ENCODE measurements at regions not wholly inside any gene's neighbourhood (a gene's known extent, or its start where the extent isn't known, plus 50 kb on each side); places are given as distances from the start of the nearest gene placed in this dataset.
"Not testable (repeated sequence)": the region's sequence is repeated elsewhere in the genome, so short reads cannot be mapped to it uniquely, and the experiment has no call there.

DNA sequence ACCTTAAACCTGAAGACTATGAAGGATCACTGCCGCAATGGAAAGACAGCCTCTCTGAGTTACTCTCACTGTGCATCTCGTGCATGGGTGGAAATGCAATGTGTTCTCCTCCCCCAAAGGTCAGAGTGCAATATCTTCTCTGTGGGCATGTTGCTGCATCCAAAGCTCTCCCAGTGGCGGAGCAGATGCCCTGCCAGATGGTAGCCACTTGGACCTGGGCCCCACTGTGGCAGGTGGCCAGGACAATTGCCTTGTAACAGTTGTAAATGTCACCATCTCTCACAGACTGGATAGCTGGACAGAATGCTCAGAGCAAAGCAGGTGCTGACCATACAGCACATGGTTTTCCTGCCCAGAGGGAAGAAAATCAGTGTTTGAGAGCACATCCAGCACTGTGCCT is 542.0 kb downstream of the FAM181B start (continued):
- TF ChIP-seq POU6F1 (CRISPR knock-in tag; IDR thresholded peaks at IDR 0.05; ENCODE audit: borderline replicate concordance, low read depth) (no peak), ZNF70 (CRISPR knock-in tag; IDR thresholded peaks at IDR 0.05) (no peak), ZNF8 (CRISPR knock-in tag; IDR thresholded peaks at IDR 0.05) (no peak), ZFP3 (CRISPR knock-in tag; IDR thresholded peaks at IDR 0.05) (no peak), TOX (CRISPR knock-in tag; IDR thresholded peaks at IDR 0.05; ENCODE audit: borderline replicate concordance) (no peak), SNAI2 (CRISPR knock-in tag; IDR thresholded peaks at IDR 0.05) (no peak)

GRCh38 chr11:82185925-82186324 is 547.7 kb downstream of the FAM181B start:
- TF ChIP-seq CSDC2 (CRISPR knock-in tag; IDR thresholded peaks at IDR 0.05) (no peak), OSR1 (CRISPR knock-in tag; IDR thresholded peaks at IDR 0.05) (no peak), ZNF8 (CRISPR knock-in tag; IDR thresholded peaks at IDR 0.05) (no peak), RARB (CRISPR knock-in tag; IDR thresholded peaks at IDR 0.05) (no peak), PPARA (CRISPR knock-in tag; IDR thresholded peaks at IDR 0.05; ENCODE audit: borderline replicate concordance) (no peak), ISL1 (CRISPR knock-in tag; IDR thresholded peaks at IDR 0.05) (no peak)
- TF ChIP-seq, protein P1, sequence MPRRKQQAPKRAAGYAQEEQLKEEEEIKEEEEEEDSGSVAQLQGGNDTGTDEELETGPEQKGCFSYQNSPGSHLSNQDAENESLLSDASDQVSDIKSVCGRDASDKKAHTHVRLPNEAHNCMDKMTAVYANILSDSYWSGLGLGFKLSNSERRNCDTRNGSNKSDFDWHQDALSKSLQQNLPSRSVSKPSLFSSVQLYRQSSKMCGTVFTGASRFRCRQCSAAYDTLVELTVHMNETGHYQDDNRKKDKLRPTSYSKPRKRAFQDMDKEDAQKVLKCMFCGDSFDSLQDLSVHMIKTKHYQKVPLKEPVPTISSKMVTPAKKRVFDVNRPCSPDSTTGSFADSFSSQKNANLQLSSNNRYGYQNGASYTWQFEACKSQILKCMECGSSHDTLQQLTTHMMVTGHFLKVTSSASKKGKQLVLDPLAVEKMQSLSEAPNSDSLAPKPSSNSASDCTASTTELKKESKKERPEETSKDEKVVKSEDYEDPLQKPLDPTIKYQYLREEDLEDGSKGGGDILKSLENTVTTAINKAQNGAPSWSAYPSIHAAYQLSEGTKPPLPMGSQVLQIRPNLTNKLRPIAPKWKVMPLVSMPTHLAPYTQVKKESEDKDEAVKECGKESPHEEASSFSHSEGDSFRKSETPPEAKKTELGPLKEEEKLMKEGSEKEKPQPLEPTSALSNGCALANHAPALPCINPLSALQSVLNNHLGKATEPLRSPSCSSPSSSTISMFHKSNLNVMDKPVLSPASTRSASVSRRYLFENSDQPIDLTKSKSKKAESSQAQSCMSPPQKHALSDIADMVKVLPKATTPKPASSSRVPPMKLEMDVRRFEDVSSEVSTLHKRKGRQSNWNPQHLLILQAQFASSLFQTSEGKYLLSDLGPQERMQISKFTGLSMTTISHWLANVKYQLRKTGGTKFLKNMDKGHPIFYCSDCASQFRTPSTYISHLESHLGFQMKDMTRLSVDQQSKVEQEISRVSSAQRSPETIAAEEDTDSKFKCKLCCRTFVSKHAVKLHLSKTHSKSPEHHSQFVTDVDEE (CRISPR knock-in tag; IDR thresholded peaks at IDR 0.05), result no peak
- TF ChIP-seq, protein P2, sequence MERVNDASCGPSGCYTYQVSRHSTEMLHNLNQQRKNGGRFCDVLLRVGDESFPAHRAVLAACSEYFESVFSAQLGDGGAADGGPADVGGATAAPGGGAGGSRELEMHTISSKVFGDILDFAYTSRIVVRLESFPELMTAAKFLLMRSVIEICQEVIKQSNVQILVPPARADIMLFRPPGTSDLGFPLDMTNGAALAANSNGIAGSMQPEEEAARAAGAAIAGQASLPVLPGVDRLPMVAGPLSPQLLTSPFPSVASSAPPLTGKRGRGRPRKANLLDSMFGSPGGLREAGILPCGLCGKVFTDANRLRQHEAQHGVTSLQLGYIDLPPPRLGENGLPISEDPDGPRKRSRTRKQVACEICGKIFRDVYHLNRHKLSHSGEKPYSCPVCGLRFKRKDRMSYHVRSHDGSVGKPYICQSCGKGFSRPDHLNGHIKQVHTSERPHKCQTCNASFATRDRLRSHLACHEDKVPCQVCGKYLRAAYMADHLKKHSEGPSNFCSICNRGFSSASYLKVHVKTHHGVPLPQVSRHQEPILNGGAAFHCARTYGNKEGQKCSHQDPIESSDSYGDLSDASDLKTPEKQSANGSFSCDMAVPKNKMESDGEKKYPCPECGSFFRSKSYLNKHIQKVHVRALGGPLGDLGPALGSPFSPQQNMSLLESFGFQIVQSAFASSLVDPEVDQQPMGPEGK (CRISPR knock-in tag; IDR thresholded peaks at IDR 0.05; ENCODE audit: borderline replicate concordance), result no peak
- no peak for ATAC-seq

GRCh38 chr11:82184966-82185365 is 548.7 kb downstream of the FAM181B start:
- no peak for TF ChIP-seq GLIS3 (CRISPR knock-in tag; IDR thresholded peaks at IDR 0.05)
- no peak for TF ChIP-seq ZFP3 (CRISPR knock-in tag; IDR thresholded peaks at IDR 0.05)
- TF ChIP-seq ESRRG (CRISPR knock-in tag; IDR thresholded peaks at IDR 0.05), result no peak
- TF ChIP-seq, protein P2 (CRISPR knock-in tag; IDR thresholded peaks at IDR 0.05; ENCODE audit: borderline replicate concordance), result no peak
- ATAC-seq, result no peak

DNA sequence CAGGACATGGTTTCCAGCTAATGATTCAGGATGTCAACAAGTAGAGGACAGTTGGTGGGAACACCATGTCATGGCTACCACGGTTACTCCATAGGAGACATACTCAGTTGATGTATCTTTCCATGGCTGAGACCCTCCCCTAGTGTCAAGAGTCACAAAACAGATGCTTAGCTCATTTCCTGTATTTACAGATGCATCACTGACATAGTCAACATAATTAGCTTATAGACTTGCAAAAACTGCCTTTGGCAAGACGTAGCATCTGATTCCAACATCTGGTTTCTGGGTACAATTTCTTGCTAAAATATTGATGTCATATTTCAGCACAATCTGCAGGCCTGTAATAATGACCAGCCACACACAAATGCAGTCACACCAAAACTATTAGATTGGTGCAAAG is 550.3 kb downstream of the FAM181B start:
- ATAC-seq, result no peak
- TF ChIP-seq, protein P1 (CRISPR knock-in tag; IDR thresholded peaks at IDR 0.05), result no peak
- TF ChIP-seq GLIS3 (CRISPR knock-in tag; IDR thresholded peaks at IDR 0.05) (no peak), TCF4 (CRISPR knock-in tag; IDR thresholded peaks at IDR 0.05; ENCODE audit: borderline replicate concordance) (peak; percentile 79; the same call in 1 of the 2 replicates)

DNA sequence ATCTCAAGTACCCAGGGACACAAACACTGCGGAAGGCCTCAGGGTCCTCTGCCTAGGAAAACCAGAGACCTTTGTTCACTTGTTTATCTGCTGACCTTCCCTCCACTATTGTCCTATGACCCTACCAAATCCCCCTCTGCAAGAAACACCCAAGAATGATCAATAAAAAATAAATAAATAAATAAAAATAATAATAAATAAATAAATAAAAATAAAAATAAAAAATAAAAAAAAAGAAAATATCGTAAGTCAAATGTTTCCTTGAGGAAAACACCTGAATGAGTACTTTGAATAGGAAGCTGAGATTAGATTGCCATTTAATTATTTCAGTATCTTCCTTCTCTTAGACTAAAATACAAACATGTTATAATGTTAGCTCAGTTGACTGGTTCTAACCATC is 551.0 kb downstream of the FAM181B start:
- ATAC-seq, result not testable (repeated sequence)

- ATAC-seq, result not testable (repeated sequence)
Observed at GRCh38 chr11:82181796-82182195, 551.9 kb downstream of the FAM181B start.

Measured in SK-N-SH treated with all-trans-retinoic acid at 6 μM for 48 hours (cell line).